OCI-LY3 (cell line): ENCODE measurements at regions not wholly inside any gene's neighbourhood (a gene's known extent, or its start where the extent isn't known, plus 50 kb on each side); places are given as distances from the start of the nearest gene placed in this dataset.

Experiments
- EZH2phosphoT487 ChIP-seq: fragments of 200-600 bp; shearing (Covaris generic); IDR thresholded peaks from 2 replicates; pipeline ENCODE4 v1.6.1; 2018; ENCODE audit warnings: antibody characterized with exemption, mixed run types, low read depth
- TF ChIP-seq, protein P1 (sequence below): fragments of 200-600, 300-600 bp; sonication (generic); IDR thresholded peaks from 2 replicates; pipeline ENCODE4 v1.5.1; 2014; ENCODE audit warnings: antibody characterized with exemption, low read length, low read depth

DNA sequence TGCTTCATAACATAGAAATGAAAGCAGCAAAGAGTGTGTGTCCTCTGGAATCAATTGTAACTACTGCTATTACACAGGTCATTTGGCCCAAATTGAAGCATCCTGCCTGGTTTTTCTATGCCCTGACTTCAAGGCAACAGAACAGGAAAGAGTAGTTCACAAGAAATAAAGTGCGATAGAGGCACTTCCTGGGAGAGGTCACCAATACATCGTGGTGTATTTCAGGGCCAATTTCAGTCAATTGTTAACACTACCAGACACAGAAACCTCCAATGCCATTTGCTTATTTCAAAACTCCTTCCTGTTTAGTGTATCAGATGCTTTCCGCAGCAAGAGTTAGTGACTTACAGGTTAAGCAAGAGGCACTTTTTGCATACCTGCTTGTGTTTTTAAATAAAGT, 292.1 kb downstream of the ETAA1 start:
- TF ChIP-seq, protein P1, sequence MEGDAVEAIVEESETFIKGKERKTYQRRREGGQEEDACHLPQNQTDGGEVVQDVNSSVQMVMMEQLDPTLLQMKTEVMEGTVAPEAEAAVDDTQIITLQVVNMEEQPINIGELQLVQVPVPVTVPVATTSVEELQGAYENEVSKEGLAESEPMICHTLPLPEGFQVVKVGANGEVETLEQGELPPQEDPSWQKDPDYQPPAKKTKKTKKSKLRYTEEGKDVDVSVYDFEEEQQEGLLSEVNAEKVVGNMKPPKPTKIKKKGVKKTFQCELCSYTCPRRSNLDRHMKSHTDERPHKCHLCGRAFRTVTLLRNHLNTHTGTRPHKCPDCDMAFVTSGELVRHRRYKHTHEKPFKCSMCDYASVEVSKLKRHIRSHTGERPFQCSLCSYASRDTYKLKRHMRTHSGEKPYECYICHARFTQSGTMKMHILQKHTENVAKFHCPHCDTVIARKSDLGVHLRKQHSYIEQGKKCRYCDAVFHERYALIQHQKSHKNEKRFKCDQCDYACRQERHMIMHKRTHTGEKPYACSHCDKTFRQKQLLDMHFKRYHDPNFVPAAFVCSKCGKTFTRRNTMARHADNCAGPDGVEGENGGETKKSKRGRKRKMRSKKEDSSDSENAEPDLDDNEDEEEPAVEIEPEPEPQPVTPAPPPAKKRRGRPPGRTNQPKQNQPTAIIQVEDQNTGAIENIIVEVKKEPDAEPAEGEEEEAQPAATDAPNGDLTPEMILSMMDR, result no peak
- TF ChIP-seq EZH2phosphoT487, result no peak
